PC-9 (cell line): ENCODE measurements at regions not wholly inside any gene's neighbourhood (a gene's known extent, or its start where the extent isn't known, plus 50 kb on each side); places are given as distances from the start of the nearest gene placed in this dataset.

Source experiments
- BruUV-seq: library from RNA; stranded (reverse); fragments of 400-500 nt; replicated peaks from 2 replicates; lab custom pipeline; 2021; lab: Mats Ljungman, UMichigan
- CTCF ChIA-PET: fragments of 300-600 bp; sonication (Branson Sonifier 250); formaldehyde crosslinking; loops from one replicate; lab custom pipeline; 2022; ENCODE audit warnings: antibody characterized with exemption; lab: Charles Lee
- POLR2A ChIA-PET: fragments of 300-600 bp; sonication (Branson Sonifier 250); formaldehyde crosslinking; loops from one replicate; lab custom pipeline; 2022; ENCODE audit warnings: antibody characterized with exemption; ENCODE audit not compliant: unreplicated experiment; lab: Charles Lee
- DNase-seq, 2 experiments: peaks; one replicate each; pipeline versions ENCODE4 v3.0.0 to v3.0.0-alpha.2; 2015 to 2022; ENCODE audit warnings: mixed read lengths in 1 of 2
- H2AFZ ChIP-seq: fragments of 200-600 bp; sonication (generic); 2 replicates; pipeline ENCODE4 v1.8.1; 2017; ENCODE audit warnings: antibody characterized with exemption
- H3F3A ChIP-seq: fragments of 200-600 bp; sonication (generic); 2 replicates; pipeline ENCODE4 v1.8.1; 2017; ENCODE audit warnings: antibody characterized with exemption, mild to moderate bottlenecking, low read depth; ENCODE audit not compliant: insufficient read depth
- H3K27ac ChIP-seq: fragments of 200-600 bp; sonication (generic); 2 replicates; pipeline ENCODE4 v1.6.1; 2016; ENCODE audit warnings: mixed run types
- H3K27me3 ChIP-seq: fragments of 200-600 bp; sonication (generic); 2 replicates; pipeline ENCODE4 v1.6.1; 2016; ENCODE audit warnings: low read depth, mixed run types; ENCODE audit not compliant: insufficient read depth
- H3K36me3 ChIP-seq: fragments of 200-600 bp; sonication (generic); 2 replicates; pipeline ENCODE4 v1.6.1; 2016; ENCODE audit warnings: low read depth, mixed run types
- H3K4me1 ChIP-seq: fragments of 200-600 bp; sonication (generic); replicated peaks from 2 replicates; pipeline ENCODE4 v1.6.1; 2016; ENCODE audit warnings: mixed run types; ENCODE audit not compliant: insufficient read depth
- H3K4me2 ChIP-seq: fragments of 200-600 bp; sonication (generic); 2 replicates; pipeline ENCODE4 v1.6.1; 2017; ENCODE audit warnings: mixed run types
- H3K4me3 ChIP-seq: fragments of 200-600 bp; sonication (generic); 2 replicates; pipeline ENCODE4 v1.6.1; 2016; ENCODE audit warnings: mixed run types
- H3K79me2 ChIP-seq: fragments of 200-600 bp; sonication (generic); 2 replicates; pipeline ENCODE4 v1.6.1; 2017; ENCODE audit warnings: low read depth, mixed run types
- H3K9me2 ChIP-seq: fragments of 200-600 bp; sonication (generic); 2 replicates; pipeline ENCODE4 v1.8.1; 2017; ENCODE audit warnings: mild to moderate bottlenecking; ENCODE audit not compliant: insufficient read depth
- H3K9me3 ChIP-seq: fragments of 200-600 bp; sonication (generic); 2 replicates; pipeline ENCODE4 v1.8.1; 2016; ENCODE audit warnings: low read depth; ENCODE audit not compliant: insufficient read depth
- H4K20me1 ChIP-seq: fragments of 200-600 bp; sonication (generic); 2 replicates; pipeline ENCODE4 v1.8.1; 2017; ENCODE audit not compliant: insufficient read depth
- CTCF ChIP-seq: fragments of 200-600 bp; sonication (generic); conservative IDR thresholded peaks from 2 replicates; pipeline ENCODE4 v1.6.1; 2017; ENCODE audit warnings: mixed run types, antibody characterized with exemption, mild to moderate bottlenecking, moderate library complexity
- EZH2 ChIP-seq: fragments of 200-600 bp; sonication (generic); IDR thresholded peaks from 2 replicates; pipeline ENCODE4 v1.8.0; 2017; ENCODE audit warnings: antibody characterized with exemption, low read depth
- intact Hi-C: fragments of 100-400 bp; cut with micrococcal nuclease; formaldehyde crosslinking; loops from one replicate; pipeline ENCODE4 v1.10.0; 2022; ENCODE audit not compliant: unreplicated experiment

GRCh38 chr9:663541-663940 is 178.0 kb upstream of the DMRT1 start:
- Histone ChIP-seq H3K9me2 (no peaks in the 10 kb centered on the region), H3K4me3 (no peak overlapping the region), H3K27ac (no peak overlapping the region), H2AFZ (no peak overlapping the region), H3K36me3 (no peaks in the 10 kb centered on the region), H3K27me3 (no peaks in the 10 kb centered on the region), H3F3A (no peaks in the 10 kb centered on the region), H4K20me1 (no peaks in the 10 kb centered on the region), H3K9me3 (no peaks in the 10 kb centered on the region), H3K79me2 (no peaks in the 10 kb centered on the region), H3K4me1 (no peaks in the 10 kb centered on the region), H3K4me2 (no peak overlapping the region)
- BruUV-seq: no TSS peak
- DNase-seq: no peak
- intact Hi-C loops: no loop called here
- ChIA-PET CTCF (no interaction called here), POLR2A (interaction anchor here (0.6 kb wide), 1 partner anchor 170 kb away, joined by 3 read pairs; no protein-coding TSS in a partner anchor)
- TF ChIP-seq EZH2 (no peak), CTCF (no peak)

- no peaks in the 10 kb centered on the region for H3K4me1 ChIP-seq
- no peak for DNase-seq
- intact Hi-C loops: no loop called here
- no peaks in the 10 kb centered on the region for H4K20me1 ChIP-seq
- H3K36me3 ChIP-seq: no peaks in the 10 kb centered on the region
- POLR2A ChIA-PET: no interaction called here
- BruUV-seq: no TSS peak
- no peaks in the 10 kb centered on the region for H3F3A ChIP-seq
- H3K4me3 ChIP-seq: no peak overlapping the region
- H3K9me2 ChIP-seq: no peaks in the 10 kb centered on the region
- no peak overlapping the region for H2AFZ ChIP-seq
- CTCF ChIA-PET: no interaction called here
- no peaks in the 10 kb centered on the region for H3K9me3 ChIP-seq
- H3K27ac ChIP-seq: no peak overlapping the region
- no peaks in the 10 kb centered on the region for H3K79me2 ChIP-seq
- no peaks in the 10 kb centered on the region for H3K27me3 ChIP-seq
- TF ChIP-seq EZH2: no peak
- no peak overlapping the region for H3K4me2 ChIP-seq
Measured at GRCh38 chr9:665296-665695, 176.2 kb upstream of the DMRT1 start.

- CTCF ChIA-PET: interaction anchor here (0.7 kb wide), 1 partner anchor 87 kb away, joined by 5 read pairs; no protein-coding TSS in a partner anchor
Measured at GRCh38 chr9:671997-672396, 169.5 kb upstream of the DMRT1 start.

More at GRCh38 chr9:671997-672396, 169.5 kb upstream of the DMRT1 start:
- Histone ChIP-seq H3K27me3 (no peaks in the 10 kb centered on the region), H3K27ac (no peak overlapping the region), H3K4me3 (no peak overlapping the region), H3F3A (no peaks in the 10 kb centered on the region), H4K20me1 (no peaks in the 10 kb centered on the region), H3K9me2 (no peaks in the 10 kb centered on the region), H3K4me2 (no peak overlapping the region), H3K9me3 (no peaks in the 10 kb centered on the region), H3K36me3 (no peaks in the 10 kb centered on the region), H3K79me2 (no peaks in the 10 kb centered on the region), H3K4me1 (no peaks in the 10 kb centered on the region), H2AFZ (no peak overlapping the region)
- POLR2A ChIA-PET: interaction anchor here (0.8 kb wide), 1 partner anchor 22 kb away, joined by 7 read pairs; no protein-coding TSS in a partner anchor
- intact Hi-C loops: no loop called here
- BruUV-seq: no TSS peak
- TF ChIP-seq CTCF (no peak), EZH2 (no peak)
- DNase-seq: no peak
